GM18526 (cell line): ENCODE measurements at regions not wholly inside any gene's neighbourhood (a gene's known extent, or its start where the extent isn't known, plus 50 kb on each side); places are given as distances from the start of the nearest gene placed in this dataset.

Experiments
- POLR2A ChIP-seq: IDR thresholded peaks from 3 replicates; pipeline ENCODE4 v1.6.1; 2011; ENCODE audit not compliant: insufficient read length; ENCODE audit errors: extremely low read depth

GRCh38 chr10:88088441-88089340, 225.3 kb downstream of the PTEN start:
- TF ChIP-seq POLR2A: no peak

- no peak for TF ChIP-seq POLR2A
These were observed 226.1 kb downstream of the PTEN start for GRCh38 chr10:88089498-88089897.

DNA sequence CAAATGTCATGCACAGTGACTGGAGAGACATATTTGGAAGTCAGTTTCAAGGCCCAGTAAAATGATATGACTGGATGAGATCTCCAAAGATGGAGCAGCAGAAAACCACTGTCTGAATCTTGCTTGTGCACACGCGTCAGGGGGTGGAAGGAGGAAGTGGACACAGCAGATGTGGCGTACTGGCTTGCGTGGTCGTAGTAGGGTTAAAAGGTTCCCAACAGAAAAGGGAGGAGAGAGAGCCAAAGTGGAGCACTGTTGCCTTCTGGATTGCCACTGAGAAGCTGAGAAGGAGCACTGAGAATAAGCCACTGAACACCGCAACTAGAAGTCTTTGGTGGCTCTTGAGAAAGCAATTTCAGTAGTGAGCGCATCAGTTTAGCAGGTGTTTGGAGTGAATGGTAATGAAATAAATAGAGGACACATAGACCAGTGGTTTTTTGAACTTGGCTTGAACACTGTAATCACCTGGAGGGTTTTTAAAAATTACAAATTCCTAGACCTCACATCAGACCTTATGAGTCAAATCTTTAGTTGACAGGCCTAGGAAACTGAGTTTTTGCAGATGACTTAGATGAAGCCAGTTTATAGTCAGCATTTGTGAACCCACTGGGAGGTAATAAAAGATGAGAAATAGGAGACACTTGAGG, 227.3 kb downstream of the PTEN start:
- peak; percentile 18 for TF ChIP-seq POLR2A

GRCh38 chr10:88091490-88092061, 228.2 kb downstream of the PTEN start:
- TF ChIP-seq POLR2A: no peak

DNA sequence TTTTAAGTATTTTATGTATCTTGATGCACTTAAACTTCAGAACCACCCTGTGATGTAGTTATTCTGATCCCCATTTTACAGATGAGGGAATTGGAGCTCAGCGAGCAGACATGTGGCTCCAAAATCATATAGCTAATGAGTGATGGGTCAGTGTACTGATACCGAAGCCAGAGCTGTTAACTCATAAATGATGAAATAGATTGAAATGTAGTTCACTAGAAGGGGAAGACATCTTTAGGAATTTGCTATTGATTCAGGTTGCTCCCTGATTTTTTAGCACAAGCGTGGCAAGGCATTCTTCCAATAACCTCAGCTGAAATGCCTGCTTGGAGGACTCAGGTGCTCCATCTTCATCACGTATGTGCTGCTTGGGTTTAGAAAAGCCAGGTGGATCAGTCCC, 228.8 kb downstream of the PTEN start:
- no peak for TF ChIP-seq POLR2A

- TF ChIP-seq POLR2A: no peak
These were observed 229.5 kb downstream of the PTEN start for GRCh38 chr10:88092973-88093372.

DNA sequence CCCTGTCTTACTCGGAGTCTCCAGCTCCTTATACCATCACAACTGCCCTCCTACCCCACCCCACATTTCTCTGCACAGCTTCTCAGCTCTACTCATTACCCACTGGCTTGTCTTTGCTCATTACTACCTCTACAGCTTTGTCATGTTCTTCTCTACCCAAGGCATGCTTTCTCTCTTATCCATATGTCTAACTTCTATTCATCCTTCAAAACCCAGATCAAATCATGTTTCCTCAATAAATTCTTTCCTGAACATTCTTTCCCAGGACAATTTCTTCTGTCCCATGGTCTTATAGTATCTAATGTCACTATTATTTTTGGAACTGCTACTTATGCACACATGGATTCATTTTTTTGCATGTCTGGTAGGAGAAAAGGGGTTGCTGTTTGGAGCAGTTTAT, 231.4 kb downstream of the PTEN start:
- no peak for TF ChIP-seq POLR2A

- TF ChIP-seq POLR2A: no peak
These were observed 231.8 kb downstream of the PTEN start for GRCh38 chr10:88095223-88095721.

- TF ChIP-seq POLR2A: no peak
These were observed 232.5 kb downstream of the PTEN start for GRCh38 chr10:88095778-88096431.

GRCh38 chr10:88097092-88097516, 233.7 kb downstream of the PTEN start:
- no peak for TF ChIP-seq POLR2A

DNA sequence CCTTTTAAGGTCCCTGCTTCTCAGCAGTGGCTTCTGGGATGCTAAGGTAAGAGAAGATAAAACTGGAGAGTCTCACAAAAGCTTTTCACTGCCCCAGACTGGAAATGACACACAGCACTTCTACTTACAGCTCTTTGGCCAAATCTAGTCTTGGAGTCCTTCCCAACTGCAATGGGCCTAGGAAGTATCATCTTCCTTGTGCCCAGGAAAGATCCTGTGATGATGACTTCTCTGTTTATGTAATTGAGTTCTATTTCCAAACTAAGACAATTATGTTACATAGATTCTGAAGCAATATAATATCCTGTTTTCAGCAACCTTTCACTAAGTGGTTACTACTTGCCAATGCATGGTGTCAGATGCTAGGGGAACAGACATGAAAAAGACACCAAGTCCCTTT, 234.1 kb downstream of the PTEN start:
- no peak for TF ChIP-seq POLR2A

DNA sequence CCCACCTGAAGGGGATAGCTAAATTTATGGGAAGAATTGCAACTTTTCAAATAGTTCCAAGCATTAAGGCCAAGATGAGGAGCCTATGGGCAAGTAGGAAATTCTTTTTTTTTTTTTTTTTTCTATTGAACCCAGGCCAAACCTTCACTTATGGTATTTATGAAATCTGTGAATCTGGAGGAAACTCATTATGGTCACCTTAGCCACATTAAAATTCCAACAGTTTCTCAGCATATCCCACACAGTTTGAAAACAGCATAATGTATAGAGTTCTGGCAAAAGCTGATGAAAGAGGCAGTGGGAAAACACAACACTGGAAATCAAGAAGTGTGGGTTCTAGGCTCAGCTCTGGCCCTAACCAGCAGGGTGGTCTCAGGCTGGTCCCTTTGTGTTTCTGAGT, 236.9 kb downstream of the PTEN start:
- TF ChIP-seq POLR2A: no peak

GRCh38 chr10:88101666-88102065, 238.2 kb downstream of the PTEN start:
- no peak for TF ChIP-seq POLR2A

DNA sequence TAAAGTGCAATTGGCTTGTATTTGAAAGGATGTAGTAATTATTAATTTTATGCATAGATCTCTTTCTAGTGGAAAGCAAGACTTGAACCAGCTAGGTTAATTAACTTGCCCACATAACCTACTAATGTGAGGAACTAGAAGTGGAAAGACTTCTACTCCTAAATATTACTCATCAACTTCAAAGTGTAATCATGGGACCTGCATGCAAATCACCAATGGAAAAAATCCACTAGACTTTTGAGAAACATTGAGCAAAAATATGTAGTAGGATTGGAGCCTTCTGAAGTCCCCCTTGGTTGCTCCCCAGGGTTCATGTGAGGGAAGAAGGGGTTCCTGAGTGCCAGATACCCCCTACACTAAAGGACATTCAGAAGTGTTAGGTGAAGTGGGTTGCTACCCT, 240.2 kb downstream of the PTEN start:
- no peak for TF ChIP-seq POLR2A

DNA sequence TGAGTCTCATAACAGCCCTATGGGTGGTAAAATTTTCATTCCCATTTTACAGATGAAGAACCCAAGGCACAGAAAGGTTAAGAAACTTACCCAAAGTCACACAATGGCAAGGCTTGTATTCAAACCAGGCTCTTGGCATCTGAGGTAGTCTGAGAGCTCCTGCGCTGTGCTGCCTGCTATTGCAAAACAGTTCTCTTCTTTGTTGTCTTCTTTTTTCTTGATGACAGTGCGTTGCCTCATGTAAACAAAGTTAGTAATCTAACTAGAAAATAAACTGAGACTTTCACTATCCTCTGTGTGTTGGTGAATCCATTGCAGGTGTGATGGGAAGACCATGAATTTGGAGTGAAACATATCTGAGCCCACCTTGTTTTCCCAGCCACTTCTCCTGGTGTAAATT, 240.8 kb downstream of the PTEN start:
- TF ChIP-seq POLR2A: no peak
